SIG-M5 treated with dmso at 0.1 percent for 504 hours (cell line): ENCODE measurements at regions not wholly inside any gene's neighbourhood (a gene's known extent, or its start where the extent isn't known, plus 50 kb on each side); places are given as distances from the start of the nearest gene placed in this dataset.

Experiments
- DNase-seq: peaks from one replicate; lab custom pipeline; 2025; ENCODE audit not compliant: unreplicated experiment; lab: John Stamatoyannopoulos, UW

DNA sequence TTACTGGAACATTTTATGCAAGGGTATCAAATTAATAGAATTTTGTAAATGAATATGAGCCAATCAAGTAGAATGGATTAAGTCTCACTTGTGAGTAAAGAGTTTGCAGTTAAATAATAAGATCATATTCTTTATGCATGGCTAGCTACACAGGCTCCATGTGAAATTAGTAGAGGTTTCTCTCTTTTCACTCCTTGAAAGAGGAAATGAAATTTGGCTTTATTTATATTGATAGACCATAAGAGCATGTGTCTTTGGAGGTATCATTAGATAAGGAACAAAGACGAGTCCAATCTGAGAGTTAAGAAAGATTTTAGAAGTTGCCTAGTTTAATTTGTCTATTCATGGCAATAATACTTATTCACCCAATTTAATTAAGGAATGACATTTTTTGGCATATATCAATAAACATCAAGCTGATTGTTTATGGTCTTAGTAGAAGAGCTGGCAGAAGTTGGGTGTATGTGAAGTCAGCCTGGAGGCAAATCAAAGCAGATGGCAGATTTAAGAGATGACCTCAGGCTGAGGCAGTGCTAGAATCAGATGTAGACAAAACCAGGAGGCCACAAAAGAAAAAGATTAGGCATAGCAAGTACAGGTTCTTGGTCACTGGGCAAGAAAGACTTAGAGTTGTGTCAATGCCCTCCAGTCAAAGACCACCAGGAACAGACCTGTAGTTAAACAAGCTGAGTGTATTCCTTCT, 406.5 kb upstream of the ARHGEF26 start:
- DNase-seq: no peak

DNA sequence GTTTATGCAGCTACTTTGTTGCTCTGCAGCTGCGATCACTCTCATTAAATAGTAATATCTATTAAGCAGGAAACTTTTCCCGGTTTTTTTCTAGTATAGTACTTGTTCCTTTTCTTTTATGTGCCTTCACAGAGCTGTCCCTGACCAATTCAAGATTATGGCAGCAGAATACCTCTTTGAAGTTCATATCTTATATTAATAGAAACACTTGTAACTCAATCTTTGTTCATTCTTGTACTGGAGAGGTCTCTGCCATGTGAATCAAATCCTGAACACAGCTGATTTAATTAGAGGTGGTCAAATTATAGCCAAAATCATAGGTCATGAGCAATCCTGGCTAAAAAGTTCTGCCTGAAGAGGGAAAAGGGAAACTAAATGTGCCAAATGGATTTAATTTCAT, 399.0 kb upstream of the ARHGEF26 start:
- DNase-seq: no peak

DNA sequence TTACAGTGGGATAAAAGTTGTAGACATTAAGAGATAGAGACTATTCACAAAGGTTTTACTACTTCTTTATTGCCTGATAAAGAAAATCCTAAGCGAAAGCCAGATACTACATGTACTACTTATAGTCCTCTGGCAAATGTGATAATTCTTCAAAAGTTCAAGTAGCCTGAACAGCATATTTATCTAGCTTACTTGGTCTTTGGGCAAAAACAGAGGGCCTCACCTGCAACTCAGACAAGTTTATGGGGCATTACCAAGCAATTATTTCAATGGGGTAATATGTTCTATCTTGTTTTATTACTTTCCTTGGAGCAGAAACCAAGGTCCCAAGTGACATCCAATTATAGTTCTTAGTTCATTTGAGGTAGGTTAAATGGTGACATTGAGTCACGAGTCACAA, 390.1 kb upstream of the ARHGEF26 start:
- DNase-seq: no peak

DNA sequence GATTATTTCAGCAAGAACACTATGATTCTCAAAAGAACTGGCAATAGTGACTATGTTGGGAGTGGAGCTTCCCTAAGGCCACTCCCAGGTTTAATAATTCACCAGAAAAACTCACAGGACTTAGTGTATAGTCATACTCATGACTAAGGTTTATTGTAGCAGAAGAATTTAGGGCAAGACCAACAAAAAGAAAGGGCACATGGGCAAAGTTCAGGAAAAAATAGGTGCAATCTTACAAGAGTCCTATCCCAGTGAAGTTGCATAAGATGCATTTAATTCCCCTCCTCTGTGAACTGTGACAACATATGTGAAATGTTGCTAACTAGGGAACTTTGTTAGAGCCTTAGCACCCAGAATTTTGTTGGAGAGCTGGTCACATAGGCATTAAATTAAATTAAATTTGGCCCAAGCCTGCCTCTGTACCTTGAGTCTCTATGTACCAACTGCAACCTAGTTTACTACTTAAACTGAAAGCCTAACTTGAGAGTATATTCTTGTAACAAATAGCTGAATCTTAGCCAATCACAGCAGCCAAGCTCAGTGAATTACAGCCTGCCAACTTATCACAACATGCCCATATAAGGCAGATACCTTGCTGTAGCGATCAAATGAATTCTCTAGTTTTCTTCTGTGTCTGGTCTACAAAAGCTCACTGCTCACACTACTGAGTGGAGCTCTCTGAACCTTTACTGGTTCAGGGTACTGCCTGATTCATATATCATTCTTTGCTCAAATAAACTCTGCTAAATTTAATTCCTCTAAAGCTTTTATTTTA, 386.2 kb upstream of the ARHGEF26 start:
- no peak for DNase-seq

DNA sequence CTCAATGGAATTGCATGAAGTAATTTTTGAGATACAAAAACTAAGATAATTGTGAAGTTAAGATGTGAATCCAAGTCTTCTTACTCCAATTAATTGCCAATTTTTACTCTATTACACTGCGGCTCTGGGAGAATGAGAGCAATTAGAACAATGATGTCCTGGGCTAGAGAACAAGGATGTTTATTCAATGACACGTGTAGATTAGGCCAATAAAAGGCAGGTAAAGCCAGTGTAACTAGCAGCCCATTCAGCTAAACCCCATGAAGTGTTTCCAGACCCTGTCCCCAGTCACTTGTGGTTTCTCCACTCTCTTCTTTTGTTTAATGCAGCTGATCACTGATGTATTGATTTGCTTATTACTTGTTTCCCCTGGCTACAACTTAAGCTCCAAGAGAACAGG, 381.1 kb upstream of the ARHGEF26 start:
- no peak for DNase-seq

DNA sequence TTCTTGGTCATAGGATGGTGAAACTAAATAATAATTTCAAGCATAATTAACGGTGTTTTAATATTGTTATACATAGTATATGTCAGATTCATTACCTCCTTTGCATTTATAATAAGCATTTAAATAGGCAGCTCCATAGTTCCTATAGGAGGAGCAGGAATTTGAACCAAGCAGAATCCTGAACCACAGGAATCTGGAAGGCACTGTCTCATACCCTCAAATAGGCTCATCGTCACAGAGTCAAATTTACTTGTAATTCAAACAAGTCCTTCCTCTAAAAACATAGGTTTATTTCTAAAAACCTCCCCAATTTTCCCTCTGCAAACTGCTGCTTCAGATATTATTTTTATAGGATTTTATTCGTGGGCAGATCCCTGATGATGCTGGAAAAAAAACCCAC, 376.3 kb upstream of the ARHGEF26 start:
- DNase-seq: no peak

DNA sequence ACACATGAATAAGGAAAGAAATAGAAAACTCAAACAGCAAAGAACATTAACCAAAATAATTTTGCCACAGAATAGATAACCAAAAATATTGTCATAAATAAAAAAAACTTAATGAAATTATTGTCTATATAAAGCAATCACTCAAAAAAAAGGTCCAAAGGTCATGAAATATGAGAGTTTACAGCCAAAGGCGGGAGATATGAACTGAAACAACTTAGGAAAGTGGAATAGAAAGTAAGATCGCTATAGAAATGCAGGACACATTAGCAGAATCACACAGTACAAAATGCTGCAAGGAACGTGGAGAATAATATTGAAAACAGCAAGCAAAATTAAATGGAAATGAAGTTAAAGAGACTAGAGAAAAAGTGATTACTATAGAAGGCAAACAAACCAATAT, 375.0 kb upstream of the ARHGEF26 start:
- DNase-seq: no peak

DNA sequence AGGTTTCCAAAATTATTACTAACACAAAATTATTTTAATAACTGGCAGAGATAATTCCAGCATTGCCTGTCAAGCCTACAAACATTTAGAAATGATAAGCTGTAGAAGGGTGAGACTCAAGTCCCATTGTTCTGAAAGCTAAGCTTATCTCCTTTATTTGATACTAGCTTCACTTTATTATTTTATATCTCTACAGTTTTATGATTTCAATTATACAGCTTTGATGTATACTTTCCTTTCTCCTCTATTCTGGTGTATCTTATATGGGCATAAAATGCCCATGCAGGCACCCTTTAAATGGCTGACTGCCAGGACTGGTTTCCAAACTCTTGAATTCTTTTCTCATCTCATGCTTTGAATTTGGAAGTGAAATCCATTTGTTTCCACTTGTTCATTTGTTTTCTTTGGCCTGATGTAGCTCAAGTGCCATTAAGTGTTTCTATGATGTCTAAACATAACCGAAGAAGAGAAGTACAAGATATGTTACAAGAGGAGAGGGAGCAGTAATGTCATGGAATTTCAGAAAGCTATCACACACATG, 372.1 kb upstream of the ARHGEF26 start:
- no peak for DNase-seq

DNA sequence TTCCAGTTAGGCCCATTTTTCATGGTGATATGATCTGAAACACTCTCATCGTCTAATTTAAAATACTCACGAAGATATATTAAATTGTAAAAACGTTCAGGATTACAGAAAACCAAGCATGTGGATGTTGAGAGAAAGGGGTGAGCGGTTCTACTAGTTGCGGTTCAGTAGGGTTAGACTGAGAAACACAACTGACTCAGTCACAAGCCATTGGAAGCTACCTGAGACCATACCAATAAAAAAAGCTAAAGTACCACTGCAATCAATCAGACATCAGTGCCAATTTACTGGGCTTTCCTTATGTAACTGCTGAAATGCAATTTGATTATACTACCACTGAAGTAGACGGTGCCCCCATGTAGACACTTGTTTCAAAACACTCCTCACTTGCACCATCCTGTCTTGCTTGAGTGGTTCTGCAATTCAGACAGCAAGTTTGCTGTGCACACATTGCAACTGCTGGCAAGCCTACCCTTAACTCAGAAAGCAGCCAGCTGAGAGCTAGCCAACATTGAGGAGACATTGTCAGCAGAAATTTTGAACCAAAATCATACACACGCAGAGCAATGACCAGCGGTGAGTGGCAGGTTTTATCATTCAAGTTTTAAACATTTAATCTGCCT, 368.7 kb upstream of the ARHGEF26 start:
- DNase-seq: peak; percentile 27

DNA sequence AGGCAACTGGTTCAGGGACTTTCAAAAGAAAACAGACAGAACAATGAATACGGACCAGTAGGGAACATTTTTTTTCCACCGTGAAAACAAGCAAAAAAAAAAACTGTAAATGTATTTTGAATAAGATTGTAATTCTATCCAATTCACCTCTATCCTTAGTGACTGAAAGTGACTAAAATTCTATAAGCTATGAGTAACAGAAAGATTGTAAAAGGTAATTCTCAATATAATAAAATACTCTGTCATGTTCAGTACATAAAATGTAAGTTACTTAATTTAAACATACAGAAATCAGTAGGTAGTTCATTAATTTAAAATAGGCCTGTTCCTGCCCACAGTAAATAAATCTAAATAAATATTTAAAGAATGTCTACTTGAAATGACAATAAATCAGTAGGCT, 368.2 kb upstream of the ARHGEF26 start:
- DNase-seq: no peak

DNA sequence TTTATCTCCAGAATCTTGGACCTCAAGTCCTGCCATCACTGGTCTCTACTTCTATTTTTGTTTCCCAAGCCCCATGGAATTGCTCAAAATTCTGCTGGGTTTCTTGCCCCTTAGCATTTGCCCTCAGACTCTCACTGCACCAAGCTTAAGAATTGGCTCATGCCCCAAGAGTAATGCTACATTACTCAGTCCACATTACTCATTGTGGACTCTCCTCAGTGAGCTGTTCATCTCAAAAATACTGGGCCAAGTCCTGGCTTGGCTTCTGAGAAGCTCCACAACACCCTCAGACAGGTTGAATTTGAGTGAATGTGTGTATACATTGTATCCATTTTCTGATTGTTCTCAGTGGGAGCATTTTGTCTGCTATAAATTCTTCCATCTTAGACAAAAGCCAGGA, 364.4 kb upstream of the ARHGEF26 start:
- DNase-seq: no peak

DNA sequence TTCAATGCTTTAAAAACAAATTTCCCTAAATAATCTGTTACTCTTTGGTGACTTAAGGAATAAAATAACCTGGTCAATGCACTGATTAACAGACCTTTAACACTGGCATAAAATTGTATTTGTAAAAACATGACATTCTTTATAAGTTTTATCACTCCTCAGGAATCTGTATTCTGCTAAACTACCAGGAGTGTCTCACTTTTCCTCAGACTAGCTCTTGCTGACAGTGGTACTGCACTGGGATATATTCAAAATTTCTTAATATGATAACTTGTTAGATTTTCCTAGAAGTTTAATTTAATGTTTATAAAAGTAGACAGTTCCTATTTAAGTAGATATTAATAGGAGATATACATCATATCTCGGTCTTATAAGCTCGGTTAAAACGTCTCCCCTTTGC, 363.4 kb upstream of the ARHGEF26 start:
- no peak for DNase-seq

DNA sequence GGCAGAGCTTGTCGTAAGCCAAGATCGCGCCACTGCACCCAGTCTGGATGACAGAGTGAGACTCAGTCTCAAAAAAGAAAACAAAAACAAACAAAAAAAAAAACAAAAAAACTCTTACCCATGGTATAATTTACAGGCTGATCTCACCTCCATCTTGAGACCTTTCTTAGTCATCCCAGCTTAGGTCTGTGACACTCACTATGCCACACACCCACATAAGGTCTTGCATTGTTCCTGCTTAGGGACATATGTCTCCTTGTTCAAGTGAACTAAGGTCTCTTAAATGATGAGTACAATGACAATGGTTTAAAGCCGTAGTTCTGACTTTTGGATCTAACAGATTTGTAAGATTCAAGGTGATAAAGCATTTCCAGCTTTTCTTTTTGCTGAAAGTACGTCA, 360.2 kb upstream of the ARHGEF26 start:
- no peak for DNase-seq

DNA sequence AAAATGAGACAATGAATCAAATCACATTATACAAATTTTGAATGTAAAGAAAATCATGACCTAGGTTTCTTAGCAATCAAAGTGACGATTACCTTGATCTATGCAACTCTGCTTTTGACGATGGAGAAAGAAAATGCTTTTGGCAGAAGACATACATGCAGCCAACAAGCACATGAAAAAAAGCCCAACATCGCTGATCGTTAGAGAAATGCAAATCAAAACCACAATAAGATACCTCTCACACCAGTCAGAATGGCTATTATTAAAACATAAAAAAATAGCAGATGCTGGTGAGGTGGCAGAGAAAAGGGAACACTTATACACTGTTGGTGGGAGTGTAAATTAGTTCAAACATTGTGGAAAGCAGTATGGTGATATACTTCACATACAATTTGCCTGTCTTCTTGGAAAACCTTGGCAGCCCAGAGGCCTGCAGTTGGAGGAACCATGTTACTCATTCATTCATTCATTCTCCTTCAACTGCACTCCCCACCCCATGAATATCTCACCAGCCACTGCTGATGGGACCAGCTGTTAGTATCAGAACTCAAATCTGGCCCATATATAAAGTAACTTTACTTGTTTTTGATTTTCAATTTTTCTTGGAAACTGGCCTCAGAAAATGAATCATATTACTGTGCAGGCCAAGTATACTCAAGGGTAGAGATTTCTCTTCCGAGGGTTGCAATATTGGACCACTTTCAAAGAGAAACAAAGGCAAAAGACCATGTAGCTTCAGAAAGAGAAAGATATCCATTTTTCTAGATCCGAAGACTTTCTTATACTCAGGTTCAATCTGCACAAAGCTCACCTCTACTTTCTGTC, 358.6 kb upstream of the ARHGEF26 start:
- DNase-seq: no peak

DNA sequence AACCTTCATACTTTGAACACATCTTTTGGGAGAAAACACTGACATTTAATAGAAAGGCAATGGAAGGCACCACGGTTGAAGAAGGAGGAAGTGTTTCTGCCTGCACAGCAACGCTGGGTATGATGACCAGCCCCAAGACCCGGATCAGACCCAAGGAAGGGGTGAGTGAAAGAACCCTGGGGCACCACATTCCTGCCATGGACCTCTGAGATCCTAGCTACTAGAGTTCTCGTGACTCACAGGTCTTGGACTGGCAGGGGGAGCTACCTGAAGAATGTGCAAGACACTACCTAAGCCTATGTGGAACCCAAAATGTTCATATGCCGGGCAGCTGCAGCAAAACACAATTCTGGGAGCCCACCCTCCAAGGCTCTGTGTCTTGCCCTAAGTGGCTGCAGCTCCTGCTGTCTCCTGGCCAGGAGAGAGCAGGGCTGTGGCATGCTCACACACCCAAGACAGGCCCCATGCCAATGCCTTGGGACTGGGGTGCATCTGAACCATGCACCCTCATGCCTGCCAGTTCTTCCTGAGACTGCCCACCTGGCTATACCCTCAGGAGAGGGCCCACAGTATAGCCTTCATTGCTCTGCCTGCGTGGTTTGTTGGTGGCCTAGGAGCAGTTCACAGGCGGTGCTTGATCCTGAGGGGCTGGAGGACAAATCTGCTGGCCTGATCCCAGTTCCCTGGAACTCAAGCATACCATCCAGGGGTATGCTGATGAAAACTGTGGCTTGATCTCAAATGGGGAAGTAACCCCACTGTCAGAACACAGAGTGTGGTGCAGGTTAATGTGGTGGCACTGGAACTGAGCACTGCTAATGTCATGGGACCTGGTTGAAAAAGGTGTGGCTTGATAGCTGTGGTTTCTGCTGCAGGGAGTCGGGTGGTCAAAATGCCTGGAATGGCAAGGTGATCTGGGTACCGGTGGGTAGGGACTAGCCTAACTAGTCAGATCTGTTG, 353.3 kb upstream of the ARHGEF26 start:
- DNase-seq: no peak

DNA sequence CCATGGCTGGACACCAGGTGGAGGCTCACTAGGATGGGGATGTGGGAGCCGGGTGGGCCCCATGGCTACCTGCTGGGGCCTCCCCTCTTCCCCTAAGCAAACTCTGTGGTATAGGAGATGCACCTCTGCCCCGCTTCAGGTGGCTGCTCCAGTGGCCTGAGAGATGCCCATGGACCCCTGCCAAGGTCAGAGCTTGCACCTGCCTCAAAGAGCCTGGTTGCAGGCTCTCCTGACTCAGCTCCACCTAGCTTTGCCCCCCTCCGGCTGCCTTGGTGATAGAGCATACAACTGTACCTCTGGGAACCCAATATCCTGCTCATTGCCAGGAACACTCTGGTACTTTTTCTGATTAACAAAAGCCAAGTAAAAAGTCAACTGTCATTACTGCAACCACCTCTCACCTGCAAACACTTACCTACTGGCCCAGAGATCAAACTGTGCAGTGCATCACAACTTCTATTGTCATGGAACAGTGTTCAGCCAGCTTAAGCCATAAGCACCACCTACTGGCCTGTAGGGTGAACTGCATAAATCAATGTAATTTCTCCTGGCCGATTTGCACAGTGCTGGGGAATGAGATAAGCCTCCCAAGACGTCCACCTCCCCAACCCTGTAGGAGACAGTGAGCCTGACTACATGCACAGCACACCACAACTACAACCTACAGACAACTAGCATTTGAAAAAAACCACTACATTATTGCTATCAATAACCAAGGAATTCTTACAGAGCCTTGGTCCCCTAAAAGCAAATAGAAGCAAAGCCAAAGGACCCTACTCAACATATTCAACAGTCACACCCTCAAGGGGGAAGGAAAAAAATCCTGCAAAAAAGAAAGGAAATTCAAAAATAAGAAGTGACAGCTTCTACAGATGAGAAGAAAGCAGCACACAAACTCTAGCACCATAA, 352.4 kb upstream of the ARHGEF26 start:
- peak; percentile 65 for DNase-seq

DNA sequence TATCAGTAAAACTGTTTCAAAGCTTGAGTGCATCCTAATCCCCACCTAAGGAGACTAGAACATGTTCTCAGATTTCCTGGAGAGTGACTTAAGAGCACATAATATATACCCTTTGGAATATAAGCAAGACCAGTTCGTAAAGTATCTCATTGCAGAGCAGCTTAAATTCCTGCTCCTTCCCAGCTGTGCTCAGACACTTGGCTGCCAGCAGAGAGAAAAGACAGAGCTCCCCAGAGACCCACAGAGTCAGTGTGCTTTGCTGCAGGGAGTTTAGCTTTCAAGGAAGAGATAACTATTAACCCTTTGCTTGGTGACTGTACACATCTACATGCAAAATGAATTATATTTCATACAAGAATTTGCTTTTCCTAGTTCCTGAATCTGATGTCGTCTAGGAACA, 338.1 kb upstream of the ARHGEF26 start:
- DNase-seq: no peak

DNA sequence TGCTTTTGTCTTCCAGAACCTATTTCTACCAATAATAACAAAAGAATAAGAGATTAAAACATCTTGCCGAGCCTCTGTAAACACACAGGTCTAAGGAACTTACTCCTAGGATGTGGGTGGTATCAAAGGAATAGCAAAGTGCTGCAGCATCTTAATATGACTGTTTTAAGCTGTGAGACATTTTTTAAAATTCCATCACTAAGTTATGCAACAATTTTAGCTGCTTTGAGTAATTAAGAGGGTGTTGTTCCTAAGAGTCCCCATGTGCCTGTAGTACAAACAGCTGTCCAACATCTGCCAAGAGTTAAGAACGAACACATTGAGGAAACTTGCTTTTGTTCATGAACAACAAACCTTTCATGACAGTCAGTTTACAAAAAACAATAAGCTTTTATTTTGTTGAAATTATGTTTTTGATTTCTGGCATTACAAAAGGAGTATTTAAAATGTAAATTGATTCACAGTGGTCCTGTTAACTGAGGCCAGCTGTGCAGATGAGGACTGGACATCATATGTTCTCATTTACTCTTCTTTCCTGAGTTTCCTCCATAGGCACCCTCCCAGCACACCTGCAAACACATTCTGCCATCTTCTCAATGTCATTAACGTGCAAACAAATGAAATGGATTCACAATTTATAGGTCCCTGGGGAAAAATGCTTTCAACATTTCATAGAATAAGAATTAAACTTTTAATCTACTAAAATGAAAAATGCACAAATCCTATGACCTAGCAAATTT, 337.3 kb upstream of the ARHGEF26 start:
- no peak for DNase-seq
